Kidney epithelial cell (primary cell): ENCODE measurements at regions not wholly inside any gene's neighbourhood (a gene's known extent, or its start where the extent isn't known, plus 50 kb on each side); places are given as distances from the start of the nearest gene placed in this dataset.

Source experiments
- DNase-seq: peaks from one replicate; pipeline ENCODE4 v3.0.0-alpha.2; 2010; ENCODE audit warnings: low read depth
- H3K27me3 ChIP-seq: 2 replicates; pipeline ENCODE4 v1.6.0; 2011; ENCODE audit warnings: low read length; ENCODE audit not compliant: control insufficient read depth, insufficient read depth
- H3K36me3 ChIP-seq: 2 replicates; pipeline ENCODE4 v1.5.1; 2011; ENCODE audit warnings: low read length; ENCODE audit not compliant: control insufficient read depth, insufficient read depth
- H3K4me3 ChIP-seq: 2 replicates; pipeline ENCODE4 v1.5.1; 2011; ENCODE audit warnings: low read depth, mild to moderate bottlenecking, control low read depth, low read length
- CTCF ChIP-seq: IDR thresholded peaks from 2 replicates; pipeline ENCODE4 v1.5.1; 2011; ENCODE audit warnings: mild to moderate bottlenecking, moderate library complexity, low read length, control low read depth, inconsistent platforms; ENCODE audit not compliant: insufficient read depth, poor library complexity, severe bottlenecking

- H3K4me3 ChIP-seq: no peak overlapping the region
- no peaks in the 10 kb centered on the region for H3K27me3 ChIP-seq
- H3K36me3 ChIP-seq: no peaks in the 10 kb centered on the region
- no peak for DNase-seq
- TF ChIP-seq CTCF: no peak
Observed at GRCh38 chr10:117619707-117620405, 77.3 kb downstream of the EMX2 start.

GRCh38 chr10:117621196-117621595 is 78.7 kb downstream of the EMX2 start:
- no peaks in the 10 kb centered on the region for H3K27me3 ChIP-seq
- TF ChIP-seq CTCF: no peak
- DNase-seq: no peak

GRCh38 chr10:117621795-117622420 is 79.4 kb downstream of the EMX2 start:
- Histone ChIP-seq H3K4me3 (no peak overlapping the region), H3K36me3 (no peaks in the 10 kb centered on the region), H3K27me3 (no peaks in the 10 kb centered on the region)
- no peak for TF ChIP-seq CTCF
- DNase-seq: no peak

More at GRCh38 chr10:117621196-117621595, 78.7 kb downstream of the EMX2 start:
- Histone ChIP-seq H3K4me3 (no peak overlapping the region), H3K36me3 (no peaks in the 10 kb centered on the region)

GRCh38 chr10:117622471-117623184 is 80.1 kb downstream of the EMX2 start:
- DNase-seq: no peak
- no peak for TF ChIP-seq CTCF

GRCh38 chr10:117626228-117626627 is 83.7 kb downstream of the EMX2 start:
- no peaks in the 10 kb centered on the region for H3K36me3 ChIP-seq
- no peak for TF ChIP-seq CTCF
- DNase-seq: no peak
- H3K4me3 ChIP-seq: no peak overlapping the region
- H3K27me3 ChIP-seq: no peaks in the 10 kb centered on the region

More at GRCh38 chr10:117622471-117623184, 80.1 kb downstream of the EMX2 start:
- no peaks in the 10 kb centered on the region for H3K36me3 ChIP-seq
- no peaks in the 10 kb centered on the region for H3K27me3 ChIP-seq
- H3K4me3 ChIP-seq: no peak overlapping the region
